ENCODE measurements at regions not wholly inside any gene's neighbourhood (a gene's known extent, or its start where the extent isn't known, plus 50 kb on each side); places are given as distances from the start of the nearest gene placed in this dataset.

- no peak for TF ChIP-seq CTCF (optimal IDR thresholded peaks at IDR 0.05 in 1 of 3, IDR thresholded peaks at IDR 0.05 in 1 of 3, conservative IDR thresholded peaks at IDR 0.05 in 1 of 3; ENCODE audit: extremely low read depth in 1 of 3, insufficient read depth in 2 of 3, low read length in 3 of 3)
- no peak for TF ChIP-seq EZH2 (IDR thresholded peaks at IDR 0.05; ENCODE audit: low read length)
- dilution Hi-C loops (cut with MboI; ENCODE audit: extremely low pct_ligation_motif_present, low sequenced_read_pairs): no loop called here
- no peak overlapping the region for H3K4me2 ChIP-seq (ENCODE audit: control insufficient read depth, extremely low read depth, insufficient read depth, low read depth, low read length)
- no peaks in the 10 kb centered on the region for H3K36me3 ChIP-seq (ENCODE audit: control insufficient read depth in 2 of 2, extremely low read depth in 1 of 2, insufficient read depth in 2 of 2, low read length in 2 of 2)
- no peaks in the 10 kb centered on the region for H4K20me1 ChIP-seq (ENCODE audit: control insufficient read depth, extremely low read depth, insufficient read depth, low read length)
- no peak overlapping the region for H3K27ac ChIP-seq (ENCODE audit: control insufficient read depth, insufficient read depth, low read length)
- no peaks in the 10 kb centered on the region for H3K9me3 ChIP-seq (ENCODE audit: control insufficient read depth, low read depth, low read length)
- DNase-seq (ENCODE audit: low read depth, low spot score) (no peak), FAIRE-seq (no peak)
- no peaks in the 10 kb centered on the region for H3K9me1 ChIP-seq (ENCODE audit: control insufficient read depth, extremely low read depth, insufficient read depth, low read length)
- no peak overlapping the region for H3K4me3 ChIP-seq (ENCODE audit: control insufficient read depth in 2 of 3, extremely low read depth in 1 of 3, insufficient read depth in 2 of 3, low read depth in 1 of 3, low read length in 3 of 3)
- no peaks in the 10 kb centered on the region for H3K4me1 ChIP-seq (ENCODE audit: control insufficient read depth, extremely low read depth, insufficient read depth, low read length)
- H2AFZ ChIP-seq (ENCODE audit: control insufficient read depth, low read length): no peak overlapping the region
- no peaks in the 10 kb centered on the region for H3K27me3 ChIP-seq (ENCODE audit: control insufficient read depth, extremely low read depth, insufficient read depth, low read length)
- no peak overlapping the region for H3K9ac ChIP-seq (ENCODE audit: control insufficient read depth, extremely low read depth, insufficient read depth, low read length)
- no peaks in the 10 kb centered on the region for H3K79me2 ChIP-seq (ENCODE audit: control insufficient read depth, insufficient read depth, low read length)
Measured at GRCh38 chr5:117559005-117559844, 984.6 kb upstream of the SEMA6A start.

GRCh38 chr5:117551236-117551635, 976.6 kb upstream of the SEMA6A start:
- Histone ChIP-seq H3K79me2 (ENCODE audit: control insufficient read depth, insufficient read depth, low read length) (no peaks in the 10 kb centered on the region), H3K27ac (ENCODE audit: control insufficient read depth, insufficient read depth, low read length) (no peak overlapping the region), H3K36me3 (ENCODE audit: control insufficient read depth in 2 of 2, extremely low read depth in 1 of 2, insufficient read depth in 2 of 2, low read length in 2 of 2) (no peaks in the 10 kb centered on the region), H3K4me1 (ENCODE audit: control insufficient read depth, extremely low read depth, insufficient read depth, low read length) (peaks cover 14% of the 10 kb centered on the region), H3K27me3 (ENCODE audit: control insufficient read depth, extremely low read depth, insufficient read depth, low read length) (no peaks in the 10 kb centered on the region), H3K4me2 (ENCODE audit: control insufficient read depth, extremely low read depth, insufficient read depth, low read depth, low read length) (no peak overlapping the region), H3K9ac (ENCODE audit: control insufficient read depth, extremely low read depth, insufficient read depth, low read length) (no peak overlapping the region), H4K20me1 (ENCODE audit: control insufficient read depth, extremely low read depth, insufficient read depth, low read length) (no peaks in the 10 kb centered on the region), H3K9me1 (ENCODE audit: control insufficient read depth, extremely low read depth, insufficient read depth, low read length) (no peaks in the 10 kb centered on the region), H3K9me3 (ENCODE audit: control insufficient read depth, low read depth, low read length) (no peaks in the 10 kb centered on the region), H2AFZ (ENCODE audit: control insufficient read depth, low read length) (no peak overlapping the region), H3K4me3 (ENCODE audit: control insufficient read depth in 2 of 3, extremely low read depth in 1 of 3, insufficient read depth in 2 of 3, low read depth in 1 of 3, low read length in 3 of 3) (no peak overlapping the region)
- FAIRE-seq: no peak
- no peak for DNase-seq (ENCODE audit: low read depth, low spot score)
- dilution Hi-C loops (cut with MboI; ENCODE audit: extremely low pct_ligation_motif_present, low sequenced_read_pairs): no loop called here
- TF ChIP-seq CTCF (optimal IDR thresholded peaks at IDR 0.05 in 1 of 3, IDR thresholded peaks at IDR 0.05 in 1 of 3, conservative IDR thresholded peaks at IDR 0.05 in 1 of 3; ENCODE audit: extremely low read depth in 1 of 3, insufficient read depth in 2 of 3, low read length in 3 of 3) (no peak), EZH2 (IDR thresholded peaks at IDR 0.05; ENCODE audit: low read length) (no peak)

Measured in keratinocyte (primary cell).